ENCODE measurements at regions not wholly inside any gene's neighbourhood (a gene's known extent, or its start where the extent isn't known, plus 50 kb on each side); places are given as distances from the start of the nearest gene placed in this dataset.

- DNase-seq = no peak
These were observed 111.8 kb upstream of the IGF1 start for GRCh38 chr12:102592134-102592533.

- no peak for DNase-seq
These were observed 92.9 kb upstream of the IGF1 start for GRCh38 chr12:102573237-102573636.

- DNase-seq = no peak
These were observed 91.5 kb upstream of the IGF1 start for GRCh38 chr12:102571889-102572288.

GRCh38 chr12:102570256-102570655, 89.9 kb upstream of the IGF1 start:
- DNase-seq = no peak

- DNase-seq = no peak
These were observed 89.4 kb upstream of the IGF1 start for GRCh38 chr12:102569803-102570202.

GRCh38 chr12:102568276-102568675, 87.9 kb upstream of the IGF1 start:
- no peak for DNase-seq

GRCh38 chr12:102567031-102567985, 86.9 kb upstream of the IGF1 start:
- DNase-seq = no peak

GRCh38 chr12:102565555-102565954, 85.2 kb upstream of the IGF1 start:
- DNase-seq = no peak

GRCh38 chr12:102564026-102564425, 83.7 kb upstream of the IGF1 start:
- DNase-seq = no peak

GRCh38 chr12:102562836-102563425, 82.6 kb upstream of the IGF1 start:
- no peak for DNase-seq

GRCh38 chr12:102551186-102551585, 70.8 kb upstream of the IGF1 start:
- no peak for DNase-seq

GRCh38 chr12:102549691-102550090, 69.3 kb upstream of the IGF1 start:
- no peak for DNase-seq

- no peak for DNase-seq
These were observed 68.2 kb upstream of the IGF1 start for GRCh38 chr12:102548543-102548942.

GRCh38 chr12:102543494-102544485, 63.4 kb upstream of the IGF1 start:
- no peak for DNase-seq

GRCh38 chr12:102542816-102543440, 62.6 kb upstream of the IGF1 start:
- DNase-seq = no peak

GRCh38 chr12:102540815-102541385, 60.5 kb upstream of the IGF1 start:
- no peak for DNase-seq

- no peak for DNase-seq
These were observed 59.5 kb upstream of the IGF1 start for GRCh38 chr12:102539651-102540553.

- DNase-seq = no peak
These were observed 54.9 kb upstream of the IGF1 start for GRCh38 chr12:102535306-102535705.

GRCh38 chr12:102534899-102535298, 54.5 kb upstream of the IGF1 start:
- DNase-seq = no peak

GRCh38 chr12:102533483-102534215, 53.3 kb upstream of the IGF1 start:
- DNase-seq = no peak

All from CD4-positive, alpha-beta T cell treated with Interferon gamma for 1 hour (primary cell).